PC-9 (cell line): ENCODE measurements at regions not wholly inside any gene's neighbourhood (a gene's known extent, or its start where the extent isn't known, plus 50 kb on each side); places are given as distances from the start of the nearest gene placed in this dataset.
A peak's percentile ranks its signal among the peaks of the same experiment; 100 is the strongest.

Source experiments
- BruUV-seq: library from RNA; stranded (reverse); fragments of 400-500 nt; replicated peaks from 2 replicates; lab custom pipeline; 2021; lab: Mats Ljungman, UMichigan
- CTCF ChIA-PET: fragments of 300-600 bp; sonication (Branson Sonifier 250); formaldehyde crosslinking; loops from one replicate; lab custom pipeline; 2022; ENCODE audit warnings: antibody characterized with exemption; lab: Charles Lee
- POLR2A ChIA-PET: fragments of 300-600 bp; sonication (Branson Sonifier 250); formaldehyde crosslinking; loops from one replicate; lab custom pipeline; 2022; ENCODE audit warnings: antibody characterized with exemption; ENCODE audit not compliant: unreplicated experiment; lab: Charles Lee
- DNase-seq, 2 experiments: peaks; one replicate each; pipeline versions ENCODE4 v3.0.0 to v3.0.0-alpha.2; 2015 to 2022; ENCODE audit warnings: mixed read lengths in 1 of 2
- H2AFZ ChIP-seq: fragments of 200-600 bp; sonication (generic); 2 replicates; pipeline ENCODE4 v1.8.1; 2017; ENCODE audit warnings: antibody characterized with exemption
- H3F3A ChIP-seq: fragments of 200-600 bp; sonication (generic); 2 replicates; pipeline ENCODE4 v1.8.1; 2017; ENCODE audit warnings: antibody characterized with exemption, mild to moderate bottlenecking, low read depth; ENCODE audit not compliant: insufficient read depth
- H3K27ac ChIP-seq: fragments of 200-600 bp; sonication (generic); 2 replicates; pipeline ENCODE4 v1.6.1; 2016; ENCODE audit warnings: mixed run types
- H3K27me3 ChIP-seq: fragments of 200-600 bp; sonication (generic); 2 replicates; pipeline ENCODE4 v1.6.1; 2016; ENCODE audit warnings: low read depth, mixed run types; ENCODE audit not compliant: insufficient read depth
- H3K36me3 ChIP-seq: fragments of 200-600 bp; sonication (generic); 2 replicates; pipeline ENCODE4 v1.6.1; 2016; ENCODE audit warnings: low read depth, mixed run types
- H3K4me1 ChIP-seq: fragments of 200-600 bp; sonication (generic); replicated peaks from 2 replicates; pipeline ENCODE4 v1.6.1; 2016; ENCODE audit warnings: mixed run types; ENCODE audit not compliant: insufficient read depth
- H3K4me2 ChIP-seq: fragments of 200-600 bp; sonication (generic); 2 replicates; pipeline ENCODE4 v1.6.1; 2017; ENCODE audit warnings: mixed run types
- H3K4me3 ChIP-seq: fragments of 200-600 bp; sonication (generic); 2 replicates; pipeline ENCODE4 v1.6.1; 2016; ENCODE audit warnings: mixed run types
- H3K79me2 ChIP-seq: fragments of 200-600 bp; sonication (generic); 2 replicates; pipeline ENCODE4 v1.6.1; 2017; ENCODE audit warnings: low read depth, mixed run types
- H3K9me2 ChIP-seq: fragments of 200-600 bp; sonication (generic); 2 replicates; pipeline ENCODE4 v1.8.1; 2017; ENCODE audit warnings: mild to moderate bottlenecking; ENCODE audit not compliant: insufficient read depth
- H3K9me3 ChIP-seq: fragments of 200-600 bp; sonication (generic); 2 replicates; pipeline ENCODE4 v1.8.1; 2016; ENCODE audit warnings: low read depth; ENCODE audit not compliant: insufficient read depth
- H4K20me1 ChIP-seq: fragments of 200-600 bp; sonication (generic); 2 replicates; pipeline ENCODE4 v1.8.1; 2017; ENCODE audit not compliant: insufficient read depth
- CTCF ChIP-seq: fragments of 200-600 bp; sonication (generic); conservative IDR thresholded peaks from 2 replicates; pipeline ENCODE4 v1.6.1; 2017; ENCODE audit warnings: mixed run types, antibody characterized with exemption, mild to moderate bottlenecking, moderate library complexity
- EZH2 ChIP-seq: fragments of 200-600 bp; sonication (generic); IDR thresholded peaks from 2 replicates; pipeline ENCODE4 v1.8.0; 2017; ENCODE audit warnings: antibody characterized with exemption, low read depth
- intact Hi-C: fragments of 100-400 bp; cut with micrococcal nuclease; formaldehyde crosslinking; loops from one replicate; pipeline ENCODE4 v1.10.0; 2022; ENCODE audit not compliant: unreplicated experiment

GRCh38 chr3:159472611-159473010 is 516.0 kb upstream of the IL12A start:
- Histone ChIP-seq H3K4me3 (no peak overlapping the region), H3F3A (no peaks in the 10 kb centered on the region), H3K4me1 (no peaks in the 10 kb centered on the region), H4K20me1 (no peaks in the 10 kb centered on the region), H3K9me2 (no peaks in the 10 kb centered on the region), H3K27me3 (no peaks in the 10 kb centered on the region), H3K4me2 (no peak overlapping the region), H3K36me3 (no peaks in the 10 kb centered on the region), H3K79me2 (no peaks in the 10 kb centered on the region), H3K9me3 (no peaks in the 10 kb centered on the region), H3K27ac (no peak overlapping the region), H2AFZ (peak overlapping the region; percentile 48; the same call in 1 of the 2 replicates)
- no peak for TF ChIP-seq EZH2
- no peak for TF ChIP-seq CTCF
- intact Hi-C loops = no loop called here
- no TSS peak for BruUV-seq
- ChIA-PET CTCF (no interaction called here), POLR2A (no interaction called here)
- no peak for DNase-seq

- Histone ChIP-seq H4K20me1 (no peaks in the 10 kb centered on the region), H3K27me3 (no peaks in the 10 kb centered on the region), H3K4me2 (no peak overlapping the region), H3K36me3 (no peaks in the 10 kb centered on the region), H3K9me2 (no peaks in the 10 kb centered on the region), H3K79me2 (no peaks in the 10 kb centered on the region), H3K4me3 (no peak overlapping the region), H3K9me3 (no peaks in the 10 kb centered on the region), H3K4me1 (no peaks in the 10 kb centered on the region), H3F3A (no peaks in the 10 kb centered on the region), H3K27ac (no peak overlapping the region), H2AFZ (no peak overlapping the region)
- CTCF ChIA-PET = no interaction called here
- intact Hi-C loops = no loop called here
- no TSS peak for BruUV-seq
- no peak for DNase-seq
- TF ChIP-seq EZH2 (no peak), CTCF (no peak)
- POLR2A ChIA-PET = interaction anchor here (0.7 kb wide), 1 partner anchor 341 kb away, joined by 3 read pairs; no protein-coding TSS in a partner anchor
These were observed 515.4 kb upstream of the IL12A start for GRCh38 chr3:159473206-159473605.

- H3K4me2 ChIP-seq = no peak overlapping the region
- intact Hi-C loops = loop anchor here (10.0 kb wide), 1 partner anchor 215 kb away; no protein-coding TSS in a partner anchor
- H3K9me3 ChIP-seq = no peaks in the 10 kb centered on the region
- DNase-seq = no peak
- POLR2A ChIA-PET = no interaction called here
- H3K79me2 ChIP-seq = no peaks in the 10 kb centered on the region
- H3K27me3 ChIP-seq = no peaks in the 10 kb centered on the region
- no peaks in the 10 kb centered on the region for H3K9me2 ChIP-seq
- no peak for TF ChIP-seq CTCF
- no peak for TF ChIP-seq EZH2
- H2AFZ ChIP-seq = no peak overlapping the region
- no peak overlapping the region for H3K4me3 ChIP-seq
- no peaks in the 10 kb centered on the region for H4K20me1 ChIP-seq
- no peaks in the 10 kb centered on the region for H3F3A ChIP-seq
- no peaks in the 10 kb centered on the region for H3K4me1 ChIP-seq
- H3K27ac ChIP-seq = no peak overlapping the region
- no TSS peak for BruUV-seq
- CTCF ChIA-PET = interaction anchor here (0.7 kb wide), 1 partner anchor 305 kb away, joined by 3 read pairs; no protein-coding TSS in a partner anchor
- no peaks in the 10 kb centered on the region for H3K36me3 ChIP-seq
These were observed 508.6 kb upstream of the IL12A start for GRCh38 chr3:159480046-159480445.
